C4-2B (cell line): ENCODE measurements at regions not wholly inside any gene's neighbourhood (a gene's known extent, or its start where the extent isn't known, plus 50 kb on each side); places are given as distances from the start of the nearest gene placed in this dataset.

ENCODE experiments used
- H3K27ac ChIP-seq: fragments of 450-650 bp; 2 replicates; pipeline ENCODE4 v1.5.1; 2017
- ZFX ChIP-seq: fragments of 450-650 bp; IDR thresholded peaks from 2 replicates; pipeline ENCODE4 v1.6.1; 2017
- TF ChIP-seq, protein P1 (sequence below): fragments of 450-650 bp; conservative IDR thresholded peaks from 2 replicates; pipeline ENCODE4 v1.5.1; 2017; ENCODE audit warnings: mild to moderate bottlenecking

DNA sequence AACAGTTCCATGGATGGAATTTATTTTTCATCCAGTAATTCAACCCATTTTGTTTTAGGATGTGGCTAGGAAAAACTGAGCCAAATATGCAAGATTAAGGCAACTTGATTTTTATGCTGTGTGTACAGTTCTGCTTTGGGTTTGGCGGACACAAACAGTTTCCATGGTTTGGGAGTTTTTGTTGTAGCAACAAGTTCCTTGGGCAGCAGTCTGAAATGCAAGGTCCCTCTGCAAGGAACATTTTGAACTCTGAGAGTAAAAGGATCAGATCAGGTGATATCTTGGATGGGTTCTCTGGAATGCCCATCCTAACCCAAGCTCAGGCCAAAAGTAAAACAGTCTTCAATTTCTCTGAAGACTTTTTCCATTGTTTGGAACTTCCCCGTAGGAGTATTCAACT, 161.2 kb downstream of the TMX1 start:
- TF ChIP-seq, protein P1, sequence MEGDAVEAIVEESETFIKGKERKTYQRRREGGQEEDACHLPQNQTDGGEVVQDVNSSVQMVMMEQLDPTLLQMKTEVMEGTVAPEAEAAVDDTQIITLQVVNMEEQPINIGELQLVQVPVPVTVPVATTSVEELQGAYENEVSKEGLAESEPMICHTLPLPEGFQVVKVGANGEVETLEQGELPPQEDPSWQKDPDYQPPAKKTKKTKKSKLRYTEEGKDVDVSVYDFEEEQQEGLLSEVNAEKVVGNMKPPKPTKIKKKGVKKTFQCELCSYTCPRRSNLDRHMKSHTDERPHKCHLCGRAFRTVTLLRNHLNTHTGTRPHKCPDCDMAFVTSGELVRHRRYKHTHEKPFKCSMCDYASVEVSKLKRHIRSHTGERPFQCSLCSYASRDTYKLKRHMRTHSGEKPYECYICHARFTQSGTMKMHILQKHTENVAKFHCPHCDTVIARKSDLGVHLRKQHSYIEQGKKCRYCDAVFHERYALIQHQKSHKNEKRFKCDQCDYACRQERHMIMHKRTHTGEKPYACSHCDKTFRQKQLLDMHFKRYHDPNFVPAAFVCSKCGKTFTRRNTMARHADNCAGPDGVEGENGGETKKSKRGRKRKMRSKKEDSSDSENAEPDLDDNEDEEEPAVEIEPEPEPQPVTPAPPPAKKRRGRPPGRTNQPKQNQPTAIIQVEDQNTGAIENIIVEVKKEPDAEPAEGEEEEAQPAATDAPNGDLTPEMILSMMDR = no peak
- no peak for TF ChIP-seq ZFX
- no peak overlapping the region; the same call in 1 of the 2 replicates for H3K27ac ChIP-seq

DNA sequence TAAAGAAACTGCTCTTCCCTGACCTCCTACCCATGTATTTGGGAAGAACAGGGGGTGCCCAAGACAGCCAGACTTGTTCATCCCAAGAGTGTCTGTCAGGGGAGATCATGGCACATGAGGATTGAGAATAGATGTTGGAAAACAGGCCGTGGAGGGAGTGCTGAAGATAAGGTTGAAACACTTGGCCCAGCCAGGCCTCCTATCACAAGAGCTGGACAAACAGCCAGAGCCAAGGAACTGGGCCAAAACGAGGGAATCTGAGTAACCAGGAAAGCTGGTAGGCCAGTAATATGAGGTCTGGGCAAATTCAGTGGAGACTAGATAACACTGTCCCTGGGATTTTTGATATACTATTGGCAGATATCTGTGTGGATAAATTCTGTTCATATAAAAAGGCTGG, 161.7 kb downstream of the TMX1 start:
- no peak overlapping the region; the same call in 1 of the 2 replicates for H3K27ac ChIP-seq
- no peak for TF ChIP-seq ZFX
- TF ChIP-seq, protein P1 = no peak

DNA sequence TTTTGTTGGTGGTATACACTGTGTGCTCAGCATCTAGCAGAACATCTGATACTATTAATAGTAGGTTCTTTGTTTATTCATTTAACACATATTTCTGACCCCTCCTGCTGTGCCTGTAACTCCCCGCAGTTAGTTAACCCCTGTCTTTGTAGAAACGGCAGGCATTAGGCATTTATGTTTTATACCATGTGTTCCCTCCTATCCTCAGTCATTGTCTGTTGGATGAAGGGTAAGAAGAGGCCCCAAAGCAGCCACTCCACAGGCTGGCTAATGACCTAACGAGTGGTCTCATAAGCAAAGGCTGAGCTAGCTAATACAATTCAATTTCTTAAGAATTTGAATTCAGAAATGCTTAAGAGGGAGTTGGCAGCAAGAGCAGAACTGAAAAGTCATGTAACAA, 170.8 kb downstream of the TMX1 start:
- no peak for TF ChIP-seq ZFX
- TF ChIP-seq, protein P1 = no peak

DNA sequence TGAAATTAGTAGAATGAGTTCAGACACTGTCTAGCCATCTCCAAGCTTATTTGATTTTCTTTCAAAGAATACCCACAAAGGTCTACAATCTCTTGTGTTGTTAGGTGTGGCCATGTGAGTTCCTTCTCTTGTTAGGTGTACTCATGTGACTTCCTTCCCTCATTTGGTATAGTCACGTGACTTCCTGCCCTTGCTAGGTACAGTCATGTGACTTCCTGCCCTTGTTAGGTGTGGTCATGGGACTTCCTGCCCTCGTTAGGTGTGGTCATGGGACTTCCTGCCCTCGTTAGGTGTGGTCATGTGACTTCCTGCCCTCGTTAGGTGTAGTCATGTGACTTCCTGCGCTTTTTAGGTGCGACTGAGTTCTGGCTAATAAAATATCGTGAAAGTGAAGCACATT, 179.6 kb downstream of the TMX1 start:
- TF ChIP-seq, protein P1 = no peak
- TF ChIP-seq ZFX = no peak
- no peak overlapping the region for H3K27ac ChIP-seq

More for the DNA sequence above, 170.8 kb downstream of the TMX1 start:
- no peak overlapping the region for H3K27ac ChIP-seq

DNA sequence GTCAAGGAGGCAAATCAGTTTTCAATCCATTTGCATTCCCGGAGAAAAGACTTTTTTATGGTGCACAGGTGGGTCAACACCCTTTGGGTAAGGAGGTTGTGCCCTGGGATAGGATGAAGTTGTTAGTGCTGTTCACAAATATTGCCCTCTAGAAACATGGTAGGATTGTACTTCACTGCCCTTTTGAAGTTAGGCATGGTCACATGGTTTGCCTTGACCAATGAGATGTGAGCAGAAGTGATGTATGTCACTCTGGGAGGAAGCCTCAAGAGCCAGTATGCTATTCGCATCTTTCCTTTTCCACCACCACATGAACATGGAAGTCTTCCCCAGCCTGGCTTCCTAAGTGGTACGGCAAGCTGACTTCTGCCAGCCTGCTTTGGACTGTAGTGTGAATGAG, 182.7 kb downstream of the TMX1 start:
- H3K27ac ChIP-seq = no peak overlapping the region
- no peak for TF ChIP-seq ZFX
- TF ChIP-seq, protein P1 = no peak

DNA sequence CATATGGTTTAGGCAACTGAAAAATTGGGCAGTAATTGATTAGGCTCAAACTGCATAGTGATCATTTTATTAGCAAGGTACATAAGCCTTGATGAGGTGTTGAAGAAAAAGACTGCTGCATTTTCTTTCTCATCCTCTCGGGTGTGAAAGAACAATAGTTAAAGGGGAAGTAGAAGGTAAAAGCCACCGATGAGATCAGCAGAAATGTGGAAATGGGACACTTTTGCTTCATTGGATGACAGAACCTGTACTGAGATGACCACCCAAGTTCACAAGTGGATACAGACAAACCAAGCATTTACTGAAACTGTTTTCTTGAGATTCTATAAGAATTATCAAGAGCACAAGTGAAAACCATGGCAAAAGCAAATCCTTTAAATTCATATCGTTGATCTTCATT, 184.0 kb downstream of the TMX1 start:
- TF ChIP-seq, protein P1 = no peak
- no peak for TF ChIP-seq ZFX
- no peak overlapping the region for H3K27ac ChIP-seq

DNA sequence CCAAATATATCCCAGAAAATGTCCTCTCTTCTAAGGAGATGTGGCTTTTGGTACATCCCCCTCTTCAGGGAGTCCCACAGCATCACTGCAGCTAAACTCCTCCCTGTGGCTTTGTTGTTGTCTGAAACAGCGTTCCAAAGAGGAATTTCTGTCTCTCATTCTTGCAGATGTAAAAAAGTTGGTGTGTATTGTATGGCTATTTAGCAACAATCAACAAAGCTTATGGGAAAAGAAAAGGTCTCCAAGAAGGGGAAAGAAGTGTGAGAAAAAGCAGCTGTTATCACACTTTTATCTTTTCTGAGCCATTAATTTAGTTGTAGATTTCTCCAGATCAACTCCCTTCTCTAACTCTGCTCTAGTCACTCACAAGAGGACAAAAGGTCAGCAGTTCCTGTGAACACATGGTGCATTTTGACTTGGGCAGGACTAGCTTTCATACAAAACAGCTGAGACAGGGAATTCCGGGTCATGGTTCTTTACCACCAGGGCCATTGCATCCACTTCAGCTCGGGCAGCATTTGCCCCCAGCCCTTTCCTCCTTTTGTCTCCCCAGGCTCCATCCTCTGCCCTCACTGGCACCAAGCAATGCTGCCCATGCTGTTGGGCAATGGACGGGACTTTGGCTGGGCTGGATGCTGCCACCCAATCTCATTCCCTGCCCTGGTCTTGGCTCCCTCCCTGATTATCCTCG, 184.7 kb downstream of the TMX1 start:
- no peak overlapping the region for H3K27ac ChIP-seq
- TF ChIP-seq, protein P1 = no peak
- no peak for TF ChIP-seq ZFX
